8988T (cell line): ENCODE measurements at regions not wholly inside any gene's neighbourhood (a gene's known extent, or its start where the extent isn't known, plus 50 kb on each side); places are given as distances from the start of the nearest gene placed in this dataset.
"Not testable (repeated sequence)": the region's sequence is repeated elsewhere in the genome, so short reads cannot be mapped to it uniquely, and the experiment has no call there.

Experiments
- DNase-seq: peaks from one replicate; pipeline ENCODE4 v3.0.0; 2011

DNA sequence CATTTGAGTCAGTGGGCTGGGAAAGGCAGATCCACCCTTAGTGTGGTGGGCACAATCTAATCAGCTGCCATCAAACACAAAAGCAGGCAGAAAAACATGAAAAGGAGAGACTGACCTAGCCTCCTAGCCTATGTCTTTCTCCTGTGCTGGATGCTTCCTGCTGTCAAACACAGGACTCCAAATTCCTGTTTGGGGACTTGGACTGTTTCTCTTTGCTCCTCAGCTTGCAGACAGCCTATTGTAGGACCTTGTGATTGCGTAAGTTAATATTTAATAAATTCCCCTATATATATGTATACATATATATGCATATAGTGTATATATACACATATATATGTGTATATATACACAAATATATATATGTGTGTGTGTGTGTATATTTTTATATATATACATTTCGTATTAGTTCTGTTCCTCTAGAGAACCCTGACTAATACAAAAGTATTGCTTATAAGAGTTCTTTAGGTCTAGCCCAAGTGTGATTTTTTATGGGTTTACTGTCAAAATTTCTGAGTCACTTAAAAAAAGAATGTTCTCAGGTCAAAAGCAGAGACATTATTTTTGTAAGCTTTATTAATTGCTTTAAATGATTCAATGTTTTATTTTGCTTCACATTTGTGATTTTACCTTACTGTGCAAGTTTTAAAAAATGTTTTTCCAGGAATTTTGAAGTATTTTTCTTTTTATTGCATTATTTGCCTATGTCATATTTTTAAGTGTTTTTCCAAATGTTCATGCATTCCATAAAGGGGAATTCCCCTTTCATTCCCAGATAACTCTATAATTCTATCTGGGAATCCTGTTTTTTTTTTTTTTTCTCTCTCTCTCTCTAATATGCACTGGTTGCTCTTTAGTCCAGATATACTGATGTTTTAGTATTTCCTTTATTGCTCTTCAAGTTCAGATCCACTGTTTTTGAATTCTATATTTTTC, 92.1 kb upstream of the ADAMTS5 start:
- DNase-seq = no peak

DNA sequence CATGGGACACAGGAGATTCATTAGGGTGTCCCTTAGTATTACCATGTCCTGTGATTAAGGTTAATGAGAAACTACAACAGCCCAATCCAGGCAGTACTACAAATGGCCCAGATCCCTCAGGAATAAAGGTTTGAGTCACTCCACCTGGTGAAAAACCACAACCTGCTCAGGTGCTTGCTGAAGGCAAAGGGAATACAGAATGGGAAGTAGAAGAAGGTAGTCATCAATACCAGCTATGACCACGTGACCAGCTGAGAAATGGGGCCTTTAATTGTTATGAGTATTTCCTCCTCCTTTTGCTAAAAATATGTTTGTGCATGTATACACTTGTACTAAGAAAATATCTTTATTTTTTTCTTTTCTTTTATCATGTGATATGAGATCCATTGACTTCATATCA, 91.1 kb upstream of the ADAMTS5 start:
- DNase-seq = no peak

GRCh38 chr21:27047658-27048314, 80.9 kb upstream of the ADAMTS5 start:
- DNase-seq = no peak

DNA sequence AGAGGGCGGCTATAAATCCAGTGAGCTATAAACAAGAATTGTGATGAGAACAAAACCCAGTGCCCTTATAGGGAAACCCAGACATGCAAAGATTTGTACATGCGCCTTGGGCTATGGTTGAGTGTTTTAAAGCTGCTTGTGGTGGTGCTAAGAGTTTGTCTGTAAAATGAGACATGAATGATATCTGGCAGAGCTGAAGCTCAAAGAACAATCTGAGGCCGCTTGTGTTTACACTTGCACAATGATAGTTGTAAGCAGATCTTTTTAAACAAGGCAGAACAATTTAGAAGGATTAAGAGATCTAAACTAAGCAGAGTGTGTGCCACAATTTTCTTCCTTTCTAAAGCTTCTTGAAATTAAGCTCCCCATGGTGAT, 80.4 kb upstream of the ADAMTS5 start:
- no peak for DNase-seq

DNA sequence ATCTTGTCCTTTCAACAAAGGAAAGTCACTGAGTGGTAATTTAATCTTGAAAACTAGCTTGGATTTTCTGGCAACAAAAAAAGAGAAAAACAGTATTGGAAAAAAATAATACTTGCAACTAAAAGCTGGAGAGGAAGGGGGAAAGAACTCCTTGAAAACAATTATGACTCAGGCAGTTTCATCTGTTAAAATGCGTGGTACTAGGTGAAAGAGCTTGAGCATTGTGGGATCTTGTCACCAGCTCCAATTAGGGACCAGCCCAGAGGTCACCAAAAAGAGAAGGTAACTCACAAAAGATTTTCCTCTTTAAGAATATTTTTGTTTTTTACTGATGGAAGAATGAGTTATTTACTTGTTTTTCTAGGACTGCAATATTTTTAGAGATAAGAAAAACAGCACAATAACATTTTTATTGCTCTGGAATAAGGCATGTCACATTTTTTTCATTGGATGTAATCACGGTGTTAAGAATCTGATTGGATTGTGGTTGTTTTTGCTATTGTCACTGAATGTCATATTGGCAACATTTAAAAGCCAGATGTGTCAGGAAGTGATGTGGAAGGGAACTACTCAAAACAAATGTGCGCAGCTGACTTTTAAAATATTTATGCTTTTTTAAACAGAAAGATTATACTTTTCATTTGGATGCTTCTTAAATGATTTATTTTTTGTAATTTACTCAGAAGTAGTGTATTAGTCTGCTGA, 78.5 kb upstream of the ADAMTS5 start:
- DNase-seq = no peak

- DNase-seq = no peak
Observed at GRCh38 chr21:27043377-27043776, 76.5 kb upstream of the ADAMTS5 start.

DNA sequence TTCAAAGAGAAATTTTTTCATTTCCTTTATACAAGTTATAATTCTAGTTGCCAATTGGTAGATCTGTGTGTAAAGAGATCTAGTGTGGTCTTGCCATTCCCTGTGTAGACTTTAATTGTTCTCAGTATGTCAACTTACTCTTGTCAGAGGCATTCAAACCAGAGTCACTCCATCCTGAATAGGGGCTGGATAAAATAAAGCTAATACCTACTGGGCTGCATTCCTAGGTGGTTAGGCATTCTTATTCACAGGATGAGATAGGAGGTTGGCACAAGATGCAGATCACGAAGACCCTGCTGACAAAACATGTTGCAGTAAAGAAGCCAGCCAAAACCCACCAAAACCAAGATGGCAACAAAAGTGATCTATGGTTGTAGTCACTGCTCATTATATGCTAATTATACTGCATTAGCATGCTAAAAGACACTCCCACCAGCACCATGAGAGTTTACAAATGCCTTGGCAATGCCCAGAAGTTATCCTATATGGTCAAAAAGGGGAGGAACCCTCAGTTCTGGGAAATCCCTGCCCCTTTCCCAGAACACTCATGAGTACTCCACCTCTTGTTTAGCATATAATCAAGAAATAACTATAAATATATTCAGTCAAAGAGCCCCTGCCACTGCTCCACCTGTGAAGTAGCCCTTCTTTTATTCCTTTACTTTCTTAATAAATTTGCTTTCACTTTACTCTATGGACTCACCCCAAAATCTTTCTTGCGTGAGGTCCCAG, 74.0 kb upstream of the ADAMTS5 start:
- DNase-seq = no peak

- DNase-seq = no peak
Observed at GRCh38 chr21:27036736-27037301, 69.9 kb upstream of the ADAMTS5 start.

GRCh38 chr21:27035791-27036190, 68.9 kb upstream of the ADAMTS5 start:
- DNase-seq = no peak

DNA sequence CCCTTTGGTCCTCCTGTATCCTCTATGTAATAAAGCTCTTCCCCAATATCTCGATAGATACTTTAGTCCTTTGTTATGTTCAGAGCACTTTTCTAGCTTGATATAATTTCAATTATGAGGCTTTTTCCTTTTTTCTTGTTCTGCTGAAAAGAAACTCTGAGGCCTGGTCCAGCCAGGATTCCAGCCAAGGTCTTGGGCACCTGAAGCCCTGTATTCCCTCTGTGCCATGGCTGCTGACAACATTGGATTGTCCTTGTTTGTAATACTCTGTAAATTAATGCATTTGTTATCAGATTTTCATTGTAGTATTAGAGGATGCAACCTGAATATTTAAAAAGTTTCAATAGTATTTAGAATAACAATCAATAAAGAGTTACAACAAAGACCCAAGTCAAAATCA, 67.9 kb upstream of the ADAMTS5 start:
- DNase-seq = no peak

GRCh38 chr21:27033471-27033870, 66.6 kb upstream of the ADAMTS5 start:
- DNase-seq = no peak

GRCh38 chr21:27026501-27026900, 59.6 kb upstream of the ADAMTS5 start:
- DNase-seq = no peak

- DNase-seq = not testable (repeated sequence)
Observed at GRCh38 chr21:27025708-27026107, 58.8 kb upstream of the ADAMTS5 start.

GRCh38 chr21:27024971-27025370, 58.1 kb upstream of the ADAMTS5 start:
- no peak for DNase-seq

- DNase-seq = no peak
Observed at GRCh38 chr21:27024301-27024700, 57.4 kb upstream of the ADAMTS5 start.

- DNase-seq = no peak
Observed at GRCh38 chr21:27023186-27023585, 56.3 kb upstream of the ADAMTS5 start.

DNA sequence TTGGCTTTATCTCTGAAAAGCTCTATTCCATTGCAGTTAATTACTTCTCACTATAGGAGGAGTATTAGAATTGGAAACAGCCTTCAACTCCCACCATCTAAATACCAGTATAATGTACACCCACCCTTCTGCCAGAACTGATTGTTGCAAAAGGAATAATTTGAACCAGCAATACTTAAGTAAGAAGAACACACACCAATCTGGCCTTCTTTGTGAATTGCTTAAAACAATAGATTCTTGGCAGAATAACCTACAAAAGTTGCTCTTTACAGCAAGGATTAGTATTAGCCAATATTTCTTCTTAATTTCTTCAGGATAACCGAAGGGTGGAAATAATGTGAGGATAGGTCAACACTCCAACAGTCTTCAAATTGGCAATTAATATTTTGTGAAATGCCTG, 54.9 kb upstream of the ADAMTS5 start:
- DNase-seq = no peak

DNA sequence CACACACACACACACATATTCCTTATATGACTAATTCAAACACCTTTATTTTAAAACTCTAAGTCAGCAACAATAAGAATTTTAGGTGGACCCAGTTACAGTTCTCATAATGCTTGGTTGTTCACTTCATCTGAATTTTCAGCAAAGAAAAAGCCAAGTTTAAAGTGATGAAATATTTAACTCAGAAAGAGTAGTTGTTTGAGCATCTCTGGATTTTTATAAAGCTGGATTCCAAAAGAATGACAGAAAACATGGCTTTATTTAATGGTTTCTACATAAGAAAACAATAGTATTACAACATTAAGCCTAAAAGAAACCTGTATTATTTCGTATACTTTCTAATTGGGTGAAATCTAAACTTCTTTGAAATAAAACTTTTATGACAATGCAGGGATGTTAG, 54.2 kb upstream of the ADAMTS5 start:
- no peak for DNase-seq

- DNase-seq = no peak
Observed at GRCh38 chr21:27017246-27017645, 50.4 kb upstream of the ADAMTS5 start.
